GM13977 (cell line): ENCODE measurements at regions not wholly inside any gene's neighbourhood (a gene's known extent, or its start where the extent isn't known, plus 50 kb on each side); places are given as distances from the start of the nearest gene placed in this dataset.

ENCODE experiments used
- DNase-seq: peaks from one replicate; pipeline ENCODE4 v3.0.0; 2012; ENCODE audit warnings: low spot score
- in situ Hi-C: fragments of 300-500 bp; cut with MboI; formaldehyde crosslinking; loops from one replicate; pipeline ENCODE4 v1.12.0; 2022; ENCODE audit warnings: low sequenced_read_pairs, low pct_unique_long_range_greater_than_20kb, mixed read lengths, inconsistent platforms; ENCODE audit not compliant: unreplicated experiment
- TF ChIP-seq, protein P1 (sequence below): IDR thresholded peaks from 2 replicates; pipeline ENCODE4 v1.5.1; 2012; ENCODE audit warnings: mild to moderate bottlenecking, control low read depth; ENCODE audit not compliant: insufficient read depth; ENCODE audit errors: extremely low read depth, missing control alignments

GRCh38 chr15:77808581-77809177, 176.0 kb upstream of the LINGO1 start:
- in situ Hi-C loops, result loop anchor here (25.0 kb wide), 1 partner anchor 171 kb away; the partner anchor contains the start of gene LINGO1
- no peak for DNase-seq
- TF ChIP-seq, protein P1, sequence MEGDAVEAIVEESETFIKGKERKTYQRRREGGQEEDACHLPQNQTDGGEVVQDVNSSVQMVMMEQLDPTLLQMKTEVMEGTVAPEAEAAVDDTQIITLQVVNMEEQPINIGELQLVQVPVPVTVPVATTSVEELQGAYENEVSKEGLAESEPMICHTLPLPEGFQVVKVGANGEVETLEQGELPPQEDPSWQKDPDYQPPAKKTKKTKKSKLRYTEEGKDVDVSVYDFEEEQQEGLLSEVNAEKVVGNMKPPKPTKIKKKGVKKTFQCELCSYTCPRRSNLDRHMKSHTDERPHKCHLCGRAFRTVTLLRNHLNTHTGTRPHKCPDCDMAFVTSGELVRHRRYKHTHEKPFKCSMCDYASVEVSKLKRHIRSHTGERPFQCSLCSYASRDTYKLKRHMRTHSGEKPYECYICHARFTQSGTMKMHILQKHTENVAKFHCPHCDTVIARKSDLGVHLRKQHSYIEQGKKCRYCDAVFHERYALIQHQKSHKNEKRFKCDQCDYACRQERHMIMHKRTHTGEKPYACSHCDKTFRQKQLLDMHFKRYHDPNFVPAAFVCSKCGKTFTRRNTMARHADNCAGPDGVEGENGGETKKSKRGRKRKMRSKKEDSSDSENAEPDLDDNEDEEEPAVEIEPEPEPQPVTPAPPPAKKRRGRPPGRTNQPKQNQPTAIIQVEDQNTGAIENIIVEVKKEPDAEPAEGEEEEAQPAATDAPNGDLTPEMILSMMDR, result no peak

DNA sequence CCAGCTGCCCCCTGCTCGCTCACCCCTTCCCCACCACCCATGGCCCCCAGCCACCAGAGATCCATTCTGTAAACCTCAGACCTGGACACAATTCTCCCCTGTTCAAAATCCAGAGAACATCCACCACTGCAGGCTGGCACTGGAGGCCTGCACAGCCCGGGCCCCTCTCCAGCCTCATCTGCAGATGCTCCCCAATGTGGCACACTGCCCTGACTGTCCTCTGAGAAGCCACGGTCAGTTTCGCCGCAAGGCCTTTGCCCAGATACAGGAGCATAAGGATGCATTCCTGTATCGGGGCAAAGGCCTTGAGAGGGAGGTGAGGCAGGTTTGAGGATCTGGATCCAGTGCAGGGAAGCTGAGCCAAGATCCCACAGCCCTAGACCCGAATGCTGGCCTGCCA, 175.4 kb upstream of the LINGO1 start:
- in situ Hi-C loops, result loop anchor here (25.0 kb wide), 1 partner anchor 171 kb away; the partner anchor contains the start of gene LINGO1
- DNase-seq, result no peak
- TF ChIP-seq, protein P1, result no peak

GRCh38 chr15:77807611-77808010, 174.9 kb upstream of the LINGO1 start:
- TF ChIP-seq, protein P1, result no peak
- no peak for DNase-seq
- in situ Hi-C loops, result loop anchor here (25.0 kb wide), 1 partner anchor 170 kb away; the partner anchor contains the start of gene LINGO1

DNA sequence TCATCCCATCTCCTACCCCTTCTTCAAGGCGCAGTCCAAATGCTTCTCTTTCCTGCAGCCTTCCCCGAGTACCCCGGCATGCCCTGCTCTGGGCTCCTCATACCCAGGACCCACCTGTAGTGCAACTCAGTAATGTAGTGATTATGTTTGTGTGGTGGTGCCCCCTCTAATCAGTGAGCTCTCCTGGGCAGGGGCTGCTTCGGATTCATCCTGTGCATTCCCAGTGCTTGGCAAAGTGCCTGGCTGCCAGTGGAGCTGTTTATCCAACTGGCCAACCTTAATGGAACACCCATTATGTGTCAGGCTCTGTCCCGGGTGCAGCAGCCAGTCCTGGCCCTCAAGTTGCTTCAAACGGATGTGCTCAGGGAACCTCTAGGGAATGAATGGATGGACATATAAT, 174.4 kb upstream of the LINGO1 start:
- in situ Hi-C loops, result loop anchor here (25.0 kb wide), 1 partner anchor 170 kb away; the partner anchor contains the start of gene LINGO1
- TF ChIP-seq, protein P1, result no peak
- no peak for DNase-seq

DNA sequence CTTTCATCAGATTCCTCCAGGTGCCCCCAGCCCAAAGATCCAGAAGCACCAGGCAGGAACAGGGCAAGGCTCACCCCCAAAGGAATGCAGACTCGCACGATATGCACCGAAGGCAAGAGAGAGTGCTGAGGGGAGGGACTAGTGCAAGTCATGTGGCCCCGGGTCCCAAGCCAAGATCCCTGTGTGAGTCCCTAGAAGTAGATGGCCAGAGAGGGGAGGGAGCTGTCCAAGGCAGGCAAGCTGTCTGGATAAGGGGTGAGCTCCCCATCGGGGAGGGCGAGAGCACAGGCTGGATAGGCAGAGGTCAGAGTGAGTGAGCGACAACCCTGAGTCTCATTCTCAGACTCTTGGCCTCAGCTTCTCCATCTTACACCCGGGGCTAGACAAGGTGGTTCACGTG, 171.5 kb upstream of the LINGO1 start:
- TF ChIP-seq, protein P1, result no peak
- no peak for DNase-seq
- in situ Hi-C loops, result loop anchor here (25.0 kb wide), 1 partner anchor 167 kb away; the partner anchor contains the start of gene LINGO1

DNA sequence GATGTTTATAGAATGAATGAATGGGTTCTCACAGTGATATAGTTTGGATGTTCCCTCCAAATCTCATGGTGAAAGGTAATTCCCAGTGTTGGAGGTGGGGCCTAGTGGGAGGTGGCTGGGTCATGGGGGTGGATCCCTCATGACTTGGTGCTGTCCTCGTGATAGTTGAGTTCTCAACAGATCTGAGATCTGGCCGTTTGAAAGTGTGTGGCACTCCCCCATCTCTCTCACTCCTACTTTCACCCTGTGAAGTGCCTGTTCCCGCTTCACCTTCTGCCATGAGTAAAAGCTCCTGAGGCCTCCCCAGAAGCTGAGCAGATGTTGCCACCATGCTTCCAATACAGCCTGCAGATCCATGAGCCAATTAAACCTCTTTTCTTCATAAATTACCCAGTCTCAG, 170.8 kb upstream of the LINGO1 start:
- in situ Hi-C loops, result loop anchor here (25.0 kb wide), 1 partner anchor 166 kb away; the partner anchor contains the start of gene LINGO1
- no peak for DNase-seq
- TF ChIP-seq, protein P1, result no peak
